Chondrocyte (in vitro differentiated cells): ENCODE measurements at regions not wholly inside any gene's neighbourhood (a gene's known extent, or its start where the extent isn't known, plus 50 kb on each side); places are given as distances from the start of the nearest gene placed in this dataset.

Source experiments
- DNase-seq: peaks from one replicate; pipeline ENCODE4 v3.0.0; 2021; ENCODE audit warnings: mixed read lengths, low spot score
- H3K27ac Mint-ChIP-seq: one replicate; pipeline ENCODE4 v1.8.0; 2021; ENCODE audit warnings: mild to moderate bottlenecking, moderate library complexity, mixed read lengths; ENCODE audit not compliant: unreplicated experiment
- H3K27me3 Mint-ChIP-seq: 2 replicates; pipeline ENCODE4 v1.8.0; 2021; ENCODE audit warnings: low read depth, mixed read lengths
- H3K36me3 Mint-ChIP-seq: 2 replicates; pipeline ENCODE4 v1.8.0; 2021; ENCODE audit warnings: low read depth, mixed read lengths
- H3K4me1 Mint-ChIP-seq: 2 replicates; pipeline ENCODE4 v1.8.0; 2021; ENCODE audit warnings: low read depth, mild to moderate bottlenecking, mixed read lengths
- H3K4me3 Mint-ChIP-seq: one replicate; pipeline ENCODE4 v1.8.0; 2021; ENCODE audit warnings: mild to moderate bottlenecking, moderate library complexity, mixed read lengths; ENCODE audit not compliant: unreplicated experiment
- H3K9me3 Mint-ChIP-seq: 2 replicates; pipeline ENCODE4 v1.8.0; 2021; ENCODE audit warnings: low read depth, mixed read lengths
- TF ChIP-seq, protein P1 (sequence below): fragments of 200-600 bp; sonication (generic); IDR thresholded peaks from 2 replicates; pipeline ENCODE4 v1.5.0; 2021; ENCODE audit warnings: antibody characterized with exemption, mild to moderate bottlenecking, moderate library complexity

DNA sequence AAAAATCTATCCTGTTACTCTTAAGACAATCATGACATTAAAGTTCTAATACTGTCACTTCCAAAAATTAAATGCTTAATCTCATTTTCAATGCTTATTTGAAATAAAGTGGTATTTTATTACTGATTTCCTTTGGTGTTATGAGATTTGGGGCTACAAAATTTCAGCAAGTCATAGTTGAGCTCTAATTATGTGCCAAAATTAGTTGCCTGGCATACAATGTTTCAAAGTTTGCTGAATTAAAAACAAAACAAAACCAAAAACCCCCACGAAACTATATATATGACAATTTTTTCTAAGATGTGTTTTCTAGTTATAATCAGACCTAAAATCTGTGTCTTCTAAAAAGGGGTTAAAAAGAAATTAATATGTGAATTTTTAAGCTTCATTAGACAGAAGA is 62.2 kb downstream of the KCNRG start:
- Mint-ChIP-seq H3K36me3 (peaks cover 3% of the 10 kb centered on the region), H3K27me3 (no peaks in the 10 kb centered on the region), H3K4me1 (peaks cover 49% of the 10 kb centered on the region), H3K9me3 (no peaks in the 10 kb centered on the region), H3K4me3 (peak overlapping the region; percentile 31), H3K27ac (peak overlapping the region; percentile 93)
- TF ChIP-seq, protein P1, sequence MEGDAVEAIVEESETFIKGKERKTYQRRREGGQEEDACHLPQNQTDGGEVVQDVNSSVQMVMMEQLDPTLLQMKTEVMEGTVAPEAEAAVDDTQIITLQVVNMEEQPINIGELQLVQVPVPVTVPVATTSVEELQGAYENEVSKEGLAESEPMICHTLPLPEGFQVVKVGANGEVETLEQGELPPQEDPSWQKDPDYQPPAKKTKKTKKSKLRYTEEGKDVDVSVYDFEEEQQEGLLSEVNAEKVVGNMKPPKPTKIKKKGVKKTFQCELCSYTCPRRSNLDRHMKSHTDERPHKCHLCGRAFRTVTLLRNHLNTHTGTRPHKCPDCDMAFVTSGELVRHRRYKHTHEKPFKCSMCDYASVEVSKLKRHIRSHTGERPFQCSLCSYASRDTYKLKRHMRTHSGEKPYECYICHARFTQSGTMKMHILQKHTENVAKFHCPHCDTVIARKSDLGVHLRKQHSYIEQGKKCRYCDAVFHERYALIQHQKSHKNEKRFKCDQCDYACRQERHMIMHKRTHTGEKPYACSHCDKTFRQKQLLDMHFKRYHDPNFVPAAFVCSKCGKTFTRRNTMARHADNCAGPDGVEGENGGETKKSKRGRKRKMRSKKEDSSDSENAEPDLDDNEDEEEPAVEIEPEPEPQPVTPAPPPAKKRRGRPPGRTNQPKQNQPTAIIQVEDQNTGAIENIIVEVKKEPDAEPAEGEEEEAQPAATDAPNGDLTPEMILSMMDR = no peak
- no peak for DNase-seq

DNA sequence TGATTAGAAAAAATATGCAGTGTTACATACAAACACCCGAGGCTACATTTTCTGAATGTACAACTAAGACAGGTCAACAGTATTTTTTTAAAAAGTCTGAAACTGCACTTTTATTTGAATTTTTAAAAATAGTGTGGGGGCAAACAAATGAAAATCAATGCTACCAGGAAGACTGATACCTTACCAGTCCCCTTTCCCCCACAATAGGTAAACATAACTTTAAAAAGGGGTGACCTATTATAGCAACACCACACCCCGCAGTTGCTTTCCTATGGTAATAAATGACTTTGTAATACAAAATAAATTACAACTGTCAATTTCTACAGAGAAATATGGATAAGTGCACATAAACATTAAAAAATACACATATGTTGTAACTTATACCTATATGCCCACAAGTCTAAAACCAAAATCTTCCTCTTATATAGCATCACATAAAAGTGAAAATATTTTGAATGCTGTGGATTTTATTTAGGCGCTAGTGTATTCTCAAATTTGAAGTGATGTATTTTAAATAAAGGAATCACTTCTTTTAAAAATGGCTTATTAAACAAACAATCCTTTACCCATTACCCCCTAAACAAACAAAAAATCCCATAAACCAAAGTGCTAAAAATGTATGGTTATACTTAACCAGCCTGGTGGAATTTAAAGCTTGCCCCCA is 63.1 kb downstream of the KCNRG start:
- TF ChIP-seq, protein P1 = no peak
- no peak for DNase-seq
- Mint-ChIP-seq H3K27me3 (no peaks in the 10 kb centered on the region), H3K9me3 (no peaks in the 10 kb centered on the region), H3K4me1 (peaks cover 52% of the 10 kb centered on the region), H3K4me3 (peak overlapping the region; percentile 100), H3K36me3 (peaks cover 3% of the 10 kb centered on the region), H3K27ac (peak overlapping the region; percentile 100)

DNA sequence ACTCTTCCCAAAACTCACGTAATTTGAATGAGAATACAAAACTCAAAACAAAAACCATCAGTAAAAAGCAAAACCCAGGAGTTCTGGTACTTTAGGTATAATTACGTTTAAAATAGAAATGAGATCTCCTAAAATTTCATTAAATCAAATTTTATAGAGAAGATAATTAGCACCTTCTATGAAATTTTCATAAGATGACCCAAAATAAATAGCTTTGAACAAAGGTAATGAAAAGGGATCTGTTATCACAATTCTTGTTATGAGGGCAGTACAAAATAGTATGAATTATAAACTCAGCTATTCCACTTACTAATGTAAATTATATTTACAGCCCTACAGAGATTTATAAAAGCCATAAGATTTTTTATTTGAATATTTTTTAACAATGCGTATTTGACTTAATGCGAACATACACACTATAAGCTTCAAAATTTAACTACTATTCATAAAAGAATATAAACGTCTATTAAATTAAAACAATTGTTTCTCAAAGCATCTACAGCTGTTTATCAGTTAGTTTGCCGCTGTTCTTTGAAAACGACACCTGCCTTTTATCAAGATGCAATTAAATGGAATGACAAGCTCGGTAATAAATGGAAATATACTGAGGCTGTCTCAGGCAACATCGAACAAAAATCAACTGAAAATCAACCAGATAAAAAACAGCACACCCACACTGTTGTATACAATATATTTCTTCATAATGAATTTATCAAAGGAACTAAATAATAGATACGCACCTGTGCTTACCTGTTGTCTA is 63.8 kb downstream of the KCNRG start:
- TF ChIP-seq, protein P1 = no peak
- H3K27ac Mint-ChIP-seq = peak overlapping the region; percentile 100
- no peaks in the 10 kb centered on the region for H3K9me3 Mint-ChIP-seq
- H3K4me3 Mint-ChIP-seq = peak overlapping the region; percentile 100
- H3K4me1 Mint-ChIP-seq = peaks cover 53% of the 10 kb centered on the region
- DNase-seq = no peak
- H3K36me3 Mint-ChIP-seq = peaks cover 3% of the 10 kb centered on the region
- no peaks in the 10 kb centered on the region for H3K27me3 Mint-ChIP-seq

DNA sequence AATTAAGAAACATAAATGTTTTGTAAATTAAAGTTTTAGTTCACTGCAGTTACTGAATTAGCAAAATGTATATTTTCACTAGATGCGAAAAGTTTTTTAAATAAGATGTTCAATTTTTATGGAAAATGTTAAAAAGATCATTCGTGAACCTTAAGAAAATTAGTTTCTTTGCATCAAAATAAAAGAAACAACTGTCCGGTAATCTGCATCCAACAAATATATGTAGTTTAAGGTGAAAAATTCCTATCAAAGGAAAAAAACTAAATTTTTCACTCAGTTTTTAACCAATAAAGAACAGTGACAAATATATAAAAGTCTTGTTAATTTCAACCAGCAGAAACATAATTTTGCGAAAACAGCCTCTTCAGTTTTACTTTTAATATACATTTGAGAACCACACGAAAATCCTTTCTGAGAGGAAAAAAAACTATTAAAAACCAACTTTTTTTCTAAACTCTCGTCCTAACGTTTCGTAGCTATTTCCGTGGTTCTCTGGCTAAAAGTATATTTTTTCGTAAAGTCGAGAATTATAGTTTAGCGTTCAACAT is 64.5 kb downstream of the KCNRG start:
- Mint-ChIP-seq H3K4me1 (peaks cover 55% of the 10 kb centered on the region), H3K4me3 (peak overlapping the region; percentile 100), H3K27me3 (no peaks in the 10 kb centered on the region), H3K9me3 (no peaks in the 10 kb centered on the region), H3K36me3 (peaks cover 3% of the 10 kb centered on the region), H3K27ac (peak overlapping the region; percentile 100)
- no peak for DNase-seq
- TF ChIP-seq, protein P1 = no peak

DNA sequence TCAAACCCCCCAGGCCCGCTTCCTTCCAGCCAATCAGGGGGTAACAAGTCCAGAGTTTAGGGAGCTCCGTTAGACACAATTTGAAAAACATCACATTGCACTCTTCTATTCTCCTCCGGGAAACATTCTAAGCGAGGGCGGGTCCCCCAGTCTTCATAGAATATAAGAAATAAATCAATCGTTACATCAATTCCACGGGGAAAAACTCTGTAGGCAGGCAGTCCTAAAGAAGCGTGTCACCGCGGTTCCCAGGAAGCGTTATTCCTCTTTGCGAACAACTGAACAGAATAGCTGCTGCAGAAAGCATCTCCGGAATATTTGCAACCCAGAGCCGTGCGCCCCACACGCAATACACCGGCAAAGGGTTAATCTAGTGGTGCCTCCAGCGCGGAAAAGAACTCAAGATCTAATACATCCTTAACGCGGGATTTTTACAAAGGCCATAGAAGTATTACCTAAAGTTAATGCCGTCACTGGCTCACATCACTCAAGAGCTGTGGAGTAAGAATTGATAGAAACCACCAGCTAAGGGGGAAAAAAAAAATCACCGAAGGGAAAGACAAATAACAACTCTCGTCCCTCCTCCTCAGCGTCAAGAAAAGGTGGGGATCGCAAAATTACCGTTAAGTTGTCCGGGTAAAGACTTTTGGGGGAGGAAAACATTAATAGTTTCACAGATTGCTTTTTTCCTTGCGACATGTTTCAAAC is 65.1 kb downstream of the KCNRG start:
- no peaks in the 10 kb centered on the region for H3K9me3 Mint-ChIP-seq
- peak overlapping the region; percentile 100 for H3K4me3 Mint-ChIP-seq
- H3K27ac Mint-ChIP-seq = peak overlapping the region; percentile 100
- peaks cover 57% of the 10 kb centered on the region for H3K4me1 Mint-ChIP-seq
- H3K36me3 Mint-ChIP-seq = peaks cover 3% of the 10 kb centered on the region
- no peaks in the 10 kb centered on the region for H3K27me3 Mint-ChIP-seq
- TF ChIP-seq, protein P1 = no peak
- no peak for DNase-seq
